ENCODE measurements at regions not wholly inside any gene's neighbourhood (a gene's known extent, or its start where the extent isn't known, plus 50 kb on each side); places are given as distances from the start of the nearest gene placed in this dataset.

GRCh38 chr6:113031591-113032238 is 684.6 kb downstream of the RFPL4B start:
- no peak for DNase-seq (ENCODE audit: low read depth)
- TF ChIP-seq CTCF (conservative IDR thresholded peaks at IDR 0.05; ENCODE audit: low read depth, low read length), result no peak
- no peak overlapping the region for H3K4me3 ChIP-seq (ENCODE audit: low read depth, low read length)

- TF ChIP-seq CTCF (conservative IDR thresholded peaks at IDR 0.05; ENCODE audit: low read depth, low read length), result no peak
Observed at GRCh38 chr6:113039005-113039404, 691.9 kb downstream of the RFPL4B start.

GRCh38 chr6:113047148-113047547 is 700.0 kb downstream of the RFPL4B start:
- no peak for TF ChIP-seq CTCF (conservative IDR thresholded peaks at IDR 0.05; ENCODE audit: low read depth, low read length)
- DNase-seq (ENCODE audit: low read depth), result no peak

More at GRCh38 chr6:113039005-113039404, 691.9 kb downstream of the RFPL4B start:
- no peak overlapping the region for H3K4me3 ChIP-seq (ENCODE audit: low read depth, low read length)
- no peak for DNase-seq (ENCODE audit: low read depth)

GRCh38 chr6:113047932-113048331 is 700.8 kb downstream of the RFPL4B start:
- no peak overlapping the region for H3K4me3 ChIP-seq (ENCODE audit: low read depth, low read length)
- TF ChIP-seq CTCF (conservative IDR thresholded peaks at IDR 0.05; ENCODE audit: low read depth, low read length), result no peak
- no peak for DNase-seq (ENCODE audit: low read depth)

More at GRCh38 chr6:113047148-113047547, 700.0 kb downstream of the RFPL4B start:
- no peak overlapping the region for H3K4me3 ChIP-seq (ENCODE audit: low read depth, low read length)

- TF ChIP-seq CTCF (conservative IDR thresholded peaks at IDR 0.05; ENCODE audit: low read depth, low read length), result no peak
- no peak overlapping the region for H3K4me3 ChIP-seq (ENCODE audit: low read depth, low read length)
- no peak for DNase-seq (ENCODE audit: low read depth)
Observed at GRCh38 chr6:113048741-113049140, 701.6 kb downstream of the RFPL4B start.

- H3K4me3 ChIP-seq (ENCODE audit: low read depth, low read length), result no peak overlapping the region
- no peak for TF ChIP-seq CTCF (conservative IDR thresholded peaks at IDR 0.05; ENCODE audit: low read depth, low read length)
- no peak for DNase-seq (ENCODE audit: low read depth)
Observed at GRCh38 chr6:113049190-113049589, 702.1 kb downstream of the RFPL4B start.
